T-helper 2 cell treated with Interferon-gamma antibody and Interleukin-4, amounts not matched to agents 100 ng/mL and 5 ng/mL, for 36 hours (primary cell): ENCODE measurements at regions not wholly inside any gene's neighbourhood (a gene's known extent, or its start where the extent isn't known, plus 50 kb on each side); places are given as distances from the start of the nearest gene placed in this dataset.
"Not testable (repeated sequence)": the region's sequence is repeated elsewhere in the genome, so short reads cannot be mapped to it uniquely, and the experiment has no call there.

Experiments
- intact Hi-C: fragments of 100-400 bp; cut with micrococcal nuclease; formaldehyde crosslinking; loops from one replicate; pipeline ENCODE4 v1.15.1; 2023

DNA sequence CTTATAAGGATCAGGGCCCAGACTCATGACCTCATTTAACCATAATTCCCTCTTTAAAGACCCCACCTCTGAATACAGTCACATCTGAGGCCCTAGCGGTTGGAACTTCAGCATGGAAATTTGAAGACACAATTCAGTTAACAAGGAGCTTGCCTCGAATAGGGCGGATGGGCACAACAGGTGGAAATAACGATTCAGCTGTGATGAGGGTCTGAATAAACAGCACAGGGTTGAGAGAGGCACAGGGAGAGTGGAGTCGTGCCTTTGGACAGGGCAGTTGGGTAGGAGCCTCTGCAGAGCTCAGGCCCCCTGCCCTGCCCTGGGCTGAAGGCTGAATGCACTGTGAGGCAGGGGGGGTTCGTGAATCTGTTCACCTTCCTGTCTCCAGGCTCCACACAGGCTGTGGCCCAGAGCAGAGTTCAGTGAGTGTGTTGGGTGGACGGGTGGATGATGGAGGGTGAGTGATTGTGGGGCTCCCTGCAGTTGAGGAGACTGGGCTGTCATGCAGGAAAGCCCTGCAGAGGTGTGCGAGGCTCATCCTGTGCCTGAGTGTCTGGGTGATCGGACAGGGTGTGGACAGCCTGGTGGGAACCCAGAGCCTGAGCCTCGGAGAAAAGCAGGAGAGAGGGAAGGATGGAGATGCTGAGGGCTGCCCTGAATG is 243.1 kb downstream of the FOXD2 start:
- intact Hi-C loops = no loop called here

GRCh38 chr1:47681735-47682134 is 243.9 kb downstream of the FOXD2 start:
- intact Hi-C loops = no loop called here

DNA sequence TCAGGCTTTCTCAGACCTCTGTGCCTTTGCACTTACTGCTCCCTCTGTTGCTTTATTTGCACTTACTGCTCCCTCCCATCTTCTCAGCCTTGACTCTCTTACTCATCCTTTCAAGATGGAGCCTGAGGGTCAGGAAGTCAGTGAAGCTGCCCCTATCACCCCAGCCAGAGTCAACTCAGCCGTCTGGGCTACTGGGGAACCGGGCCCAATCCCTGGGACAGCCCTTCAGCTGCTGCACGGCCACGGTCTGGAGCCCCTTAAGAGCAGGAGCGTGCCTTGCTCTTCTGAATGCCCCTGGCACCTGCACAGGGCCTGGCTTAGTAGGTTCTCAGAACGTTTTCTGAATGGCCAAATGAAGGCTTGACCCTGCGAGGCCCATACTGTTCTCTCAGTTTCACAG is 244.4 kb downstream of the FOXD2 start:
- intact Hi-C loops = no loop called here

GRCh38 chr1:47682786-47683350 is 245.0 kb downstream of the FOXD2 start:
- intact Hi-C loops = no loop called here

- intact Hi-C loops = no loop called here
These were observed 245.6 kb downstream of the FOXD2 start for GRCh38 chr1:47683401-47683800.

DNA sequence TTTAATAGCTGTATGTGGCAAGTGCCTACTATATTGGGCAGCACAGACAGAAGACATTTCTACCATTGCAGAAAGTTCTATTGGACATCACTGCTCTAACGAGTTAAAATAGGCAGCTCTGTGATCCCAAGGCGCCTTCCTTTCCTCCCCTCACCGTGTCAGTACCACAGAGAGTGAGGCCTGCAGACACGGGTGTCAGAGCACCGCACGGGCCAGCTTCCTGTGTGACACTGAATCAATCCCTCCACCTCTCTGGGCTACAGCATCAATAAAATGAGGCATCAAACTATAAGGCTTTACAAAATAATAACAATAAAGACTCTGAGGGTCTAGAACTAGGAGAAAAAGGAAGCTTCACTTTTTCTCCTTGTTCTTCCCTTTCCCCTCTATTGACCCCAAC is 246.7 kb downstream of the FOXD2 start:
- intact Hi-C loops = no loop called here

DNA sequence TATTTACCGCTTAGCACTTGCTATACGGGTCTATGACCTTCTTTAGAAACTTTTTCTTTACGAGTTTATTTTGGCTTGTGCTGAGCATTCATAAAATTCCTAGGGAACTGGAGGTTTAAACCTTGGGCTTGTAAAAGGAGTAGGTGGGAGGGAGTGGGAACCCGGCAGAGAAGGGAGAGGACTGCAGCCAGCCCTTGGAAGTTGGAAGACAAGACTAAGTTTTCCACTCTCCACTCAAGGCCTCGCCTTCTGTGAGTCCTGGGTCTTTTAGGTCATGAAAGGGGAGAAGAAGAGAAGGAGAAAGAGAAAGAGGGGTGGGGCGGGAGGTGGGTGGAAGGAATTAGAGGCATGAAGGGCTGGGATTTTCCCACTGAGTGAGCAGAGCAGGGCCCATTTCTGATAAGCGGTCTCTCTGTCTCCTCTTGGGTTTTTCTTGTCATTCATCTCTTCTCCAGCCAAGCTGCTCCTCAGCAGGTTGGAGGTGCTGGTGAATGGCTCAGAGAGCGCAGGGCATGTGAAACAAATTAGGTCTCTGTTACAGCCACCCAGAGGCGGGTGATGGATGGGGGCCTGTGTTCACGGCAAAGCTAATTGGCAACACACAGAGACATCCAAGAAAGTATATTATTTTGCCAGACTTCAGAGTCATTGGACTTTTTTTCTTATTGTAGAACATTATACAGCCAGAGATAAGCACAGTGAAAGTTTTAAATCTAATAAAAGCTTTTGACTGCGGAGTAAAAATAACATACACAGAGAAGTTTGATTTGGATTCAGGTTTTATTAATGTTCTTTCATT is 247.3 kb downstream of the FOXD2 start:
- intact Hi-C loops = no loop called here

GRCh38 chr1:47685763-47686066 is 247.9 kb downstream of the FOXD2 start:
- intact Hi-C loops = no loop called here

- intact Hi-C loops = no loop called here
These were observed 249.1 kb downstream of the FOXD2 start for GRCh38 chr1:47686731-47687630.

GRCh38 chr1:47687631-47688460 is 250.0 kb downstream of the FOXD2 start:
- intact Hi-C loops = no loop called here

DNA sequence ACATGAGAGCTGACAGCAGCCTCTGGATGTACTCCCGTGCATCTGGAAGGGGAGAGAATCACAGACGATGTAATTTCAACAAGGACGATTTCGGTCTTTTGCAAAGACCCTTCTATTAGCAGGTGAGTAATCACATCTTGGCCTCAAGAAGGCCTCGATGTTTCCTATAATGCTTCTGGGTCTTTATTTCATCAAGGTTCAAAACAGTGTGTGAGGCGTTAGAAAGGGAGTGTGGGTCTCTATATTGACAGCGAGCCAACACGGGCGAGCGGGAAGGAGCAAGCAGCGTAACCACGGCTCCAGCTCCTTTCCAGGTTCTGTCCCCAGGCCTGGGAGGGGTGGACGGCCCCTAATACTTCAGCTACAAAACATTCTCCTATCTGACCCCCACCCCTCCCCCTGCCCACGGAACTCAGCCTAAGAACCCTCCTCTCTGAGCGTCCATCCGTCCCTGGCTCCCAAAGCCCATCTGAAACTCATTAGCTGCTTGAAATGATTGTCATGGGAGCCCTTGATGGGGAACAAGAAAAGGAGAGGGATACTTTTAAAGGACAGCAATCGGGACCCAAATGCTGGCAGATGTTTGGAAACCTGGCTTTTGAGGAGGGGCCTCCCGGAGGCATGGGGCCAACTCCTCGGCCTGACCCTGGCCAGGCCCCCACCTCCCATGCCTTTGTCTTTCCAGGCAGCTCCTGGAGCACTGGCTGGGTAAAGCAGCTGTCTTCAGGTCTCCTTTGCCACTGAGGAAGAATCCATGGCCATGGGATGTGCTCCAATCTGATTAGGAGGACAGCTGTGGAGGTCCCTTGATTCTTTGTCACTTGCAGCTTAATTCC is 250.8 kb downstream of the FOXD2 start:
- intact Hi-C loops = no loop called here

- intact Hi-C loops = no loop called here
These were observed 252.1 kb downstream of the FOXD2 start for GRCh38 chr1:47689894-47690293.

DNA sequence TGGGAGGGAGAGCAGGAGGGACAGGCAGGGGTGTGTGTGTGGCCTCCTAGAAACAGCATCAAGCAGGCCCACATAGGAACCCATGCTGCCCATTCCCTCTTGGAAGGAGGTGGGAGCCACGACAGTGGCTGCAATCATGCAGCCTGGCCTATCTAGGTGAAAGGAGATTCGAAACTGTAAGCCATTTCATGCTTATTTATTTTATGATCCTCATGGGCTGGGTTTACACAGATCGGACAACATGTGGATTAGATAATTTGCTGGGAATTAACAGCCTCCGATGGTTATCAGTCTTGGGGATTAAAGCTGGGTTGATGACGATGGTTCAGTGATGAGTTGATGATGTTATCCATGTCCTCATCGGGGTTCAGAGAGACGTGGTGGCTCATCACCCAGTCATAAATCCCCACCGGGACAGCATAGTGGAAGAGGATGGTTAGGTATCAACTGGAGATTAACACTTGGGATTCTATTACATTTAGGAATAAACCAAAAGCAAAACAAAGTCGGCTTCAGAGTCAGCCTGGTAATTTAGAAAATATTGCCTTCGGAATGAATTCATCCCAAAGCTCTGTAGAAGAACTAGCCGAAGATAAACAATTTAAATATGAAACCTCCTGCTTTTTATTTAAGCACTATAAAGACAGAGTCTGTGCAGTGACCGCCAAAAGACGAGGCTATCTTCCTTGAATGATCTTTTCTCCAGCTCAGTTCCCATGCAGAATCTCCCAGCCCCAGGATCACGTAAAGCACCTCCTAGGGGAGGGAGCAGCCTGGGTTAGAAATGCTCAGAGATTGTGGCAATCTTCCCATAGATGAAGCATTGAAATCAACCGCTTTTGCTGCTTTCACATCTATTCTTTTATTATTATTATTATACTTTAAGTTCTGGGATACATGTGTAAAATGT is 252.8 kb downstream of the FOXD2 start:
- intact Hi-C loops = no loop called here

DNA sequence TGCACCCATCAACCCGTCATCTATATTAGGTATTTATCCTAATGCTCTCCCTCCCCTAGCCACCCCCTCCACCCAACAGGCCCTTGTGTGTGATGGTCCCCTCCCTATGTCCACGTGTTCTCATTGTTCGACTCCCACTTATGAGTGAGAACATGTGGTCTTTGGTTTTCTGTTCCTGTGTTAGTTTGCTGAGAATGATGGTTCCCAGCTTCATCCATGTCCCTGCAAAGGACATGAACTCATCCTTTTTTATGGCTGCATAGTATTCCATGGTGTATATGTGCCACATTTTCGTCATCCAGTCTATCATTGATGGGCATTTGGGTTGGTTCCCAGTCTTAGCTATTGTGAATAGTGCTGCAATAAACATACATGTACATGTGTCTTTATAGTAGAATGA is 253.4 kb downstream of the FOXD2 start:
- intact Hi-C loops = not testable (repeated sequence)

GRCh38 chr1:47692196-47692595 is 254.4 kb downstream of the FOXD2 start:
- intact Hi-C loops = no loop called here

DNA sequence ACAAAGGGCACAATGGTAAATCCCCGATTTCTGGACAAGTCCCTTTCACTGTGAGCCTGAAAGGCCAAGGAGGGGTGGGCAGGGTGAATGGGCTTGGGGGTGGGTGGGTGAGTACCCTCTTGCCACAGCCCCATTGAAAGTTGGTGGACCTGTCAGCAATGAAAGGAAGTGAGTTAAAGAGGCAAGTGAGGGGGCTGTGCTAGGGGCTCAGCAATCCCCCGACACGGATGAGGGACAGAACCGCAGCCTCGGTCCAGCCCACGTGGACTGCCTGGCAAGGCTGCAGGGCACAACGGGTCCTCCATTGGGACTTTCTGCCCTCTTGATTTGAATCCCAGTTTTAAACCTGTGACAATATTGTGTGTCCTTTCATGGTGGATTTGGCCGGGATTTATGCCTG is 255.3 kb downstream of the FOXD2 start:
- intact Hi-C loops = no loop called here

DNA sequence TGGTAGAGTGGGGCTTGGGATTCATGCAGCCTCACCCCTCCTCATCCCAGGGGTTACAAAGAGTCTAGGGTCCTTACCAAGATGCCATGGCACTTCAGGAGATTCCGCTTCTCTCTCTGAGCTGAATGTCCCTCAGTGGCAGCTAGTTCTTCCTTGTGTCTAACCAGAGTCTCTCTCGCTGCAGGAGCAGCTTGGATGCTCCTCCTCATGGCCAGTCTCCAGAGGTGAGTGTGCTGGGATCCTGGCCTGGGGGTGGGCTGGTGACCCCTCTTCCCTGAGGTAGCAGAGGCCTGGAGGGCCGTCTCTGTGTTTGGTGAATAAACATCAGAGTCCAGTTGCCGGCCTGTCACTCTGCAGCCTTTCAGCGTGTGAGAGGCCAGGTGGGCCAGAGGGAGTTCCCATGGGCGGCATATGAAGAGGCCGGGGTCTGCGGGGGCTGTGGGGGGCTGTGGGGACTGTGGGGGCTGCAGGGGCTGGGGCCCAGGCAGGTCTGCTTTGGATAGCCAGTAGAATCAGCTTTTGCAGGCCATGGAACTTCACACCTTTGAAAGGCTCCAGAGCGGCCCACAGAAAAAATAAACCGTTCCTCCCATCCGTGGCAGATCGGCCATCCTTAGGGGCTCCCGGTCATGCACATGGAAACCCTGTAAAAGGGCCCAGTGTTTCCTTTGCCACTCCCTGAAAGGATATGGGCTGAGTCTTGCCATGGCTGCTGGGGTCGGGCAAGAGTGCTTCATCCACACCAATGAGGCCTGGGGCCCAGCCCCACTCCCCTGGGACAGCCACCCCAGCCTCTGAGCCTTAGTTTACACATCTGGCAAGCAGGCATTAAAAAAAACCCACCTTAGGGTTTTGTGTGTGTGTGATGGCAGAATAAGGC is 256.4 kb downstream of the FOXD2 start:
- intact Hi-C loops = no loop called here

- intact Hi-C loops = no loop called here
These were observed 258.5 kb downstream of the FOXD2 start for GRCh38 chr1:47696404-47696736.
